DND-41 (cell line): ENCODE measurements at regions not wholly inside any gene's neighbourhood (a gene's known extent, or its start where the extent isn't known, plus 50 kb on each side); places are given as distances from the start of the nearest gene placed in this dataset.

ENCODE experiments used
- ATAC-seq: fragments of 200-7000 bp; cut with Tn5 transposase; 3 replicates; pipeline ENCODE4 v1.9.1; 2021; ENCODE audit warnings: low read depth; ENCODE audit not compliant: insufficient read depth
- DNase-seq: peaks from one replicate; pipeline ENCODE4 v3.0.0-alpha.2; 2020
- H2AFZ ChIP-seq: 2 replicates; pipeline ENCODE4 v1.6.0; 2012; ENCODE audit warnings: low read depth, low read length
- H3K27ac ChIP-seq: 2 replicates; pipeline ENCODE4 v1.5.1; 2012; ENCODE audit warnings: low read length, inconsistent platforms
- H3K27me3 ChIP-seq: fragments of 200-600 bp; sonication (generic); 2 replicates; pipeline ENCODE4 v1.6.0; 2012; ENCODE audit warnings: low read length, mild to moderate bottlenecking, inconsistent platforms; ENCODE audit not compliant: insufficient read depth, poor library complexity
- H3K36me3 ChIP-seq: 2 replicates; pipeline ENCODE4 v1.5.1; 2012; ENCODE audit warnings: low read length, inconsistent platforms; ENCODE audit not compliant: insufficient read depth
- H3K4me1 ChIP-seq: 2 replicates; pipeline ENCODE4 v1.5.1; 2012; ENCODE audit warnings: mild to moderate bottlenecking, low read length; ENCODE audit not compliant: insufficient read depth
- H3K4me2 ChIP-seq: 2 replicates; pipeline ENCODE4 v1.6.0; 2012; ENCODE audit warnings: mild to moderate bottlenecking, moderate library complexity, low read length, inconsistent platforms; ENCODE audit not compliant: insufficient read depth
- H3K4me3 ChIP-seq, 2 experiments: fragments of 200-600 bp in 1 of 2; shearing (Covaris generic) in 1 of 2; 2 replicates each; pipeline ENCODE4 v1.5.1; 2012 to 2016; ENCODE audit warnings: inconsistent platforms in 2 of 2, low read length in 2 of 2, mild to moderate bottlenecking in 2 of 2, low read depth in 1 of 2, moderate library complexity in 1 of 2
- H3K79me2 ChIP-seq: 2 replicates; pipeline ENCODE4 v1.6.0; 2012; ENCODE audit warnings: low read length, inconsistent platforms; ENCODE audit not compliant: insufficient read depth
- H3K9ac ChIP-seq: 2 replicates; pipeline ENCODE4 v1.6.0; 2012; ENCODE audit warnings: low read depth, mild to moderate bottlenecking, inconsistent platforms, low read length, moderate library complexity
- H3K9me3 ChIP-seq: 2 replicates; pipeline ENCODE4 v1.5.1; 2012; ENCODE audit warnings: low read length, moderate library complexity, mild to moderate bottlenecking, inconsistent platforms; ENCODE audit not compliant: insufficient read depth, severe bottlenecking
- H4K20me1 ChIP-seq: 2 replicates; pipeline ENCODE4 v1.6.0; 2012; ENCODE audit warnings: low read length; ENCODE audit not compliant: insufficient read depth
- EZH2 ChIP-seq: IDR thresholded peaks from 3 replicates; pipeline ENCODE4 v1.6.1; 2012; ENCODE audit warnings: borderline replicate concordance, low read depth, mild to moderate bottlenecking, moderate library complexity, low read length, inconsistent platforms; ENCODE audit not compliant: severe bottlenecking
- TF ChIP-seq, protein P1 (sequence below): IDR thresholded peaks from 2 replicates; pipeline ENCODE4 v1.5.1; 2012; ENCODE audit warnings: borderline replicate concordance, low read length, moderate library complexity, mild to moderate bottlenecking; ENCODE audit not compliant: poor library complexity, severe bottlenecking; ENCODE audit errors: extremely low read depth

DNA sequence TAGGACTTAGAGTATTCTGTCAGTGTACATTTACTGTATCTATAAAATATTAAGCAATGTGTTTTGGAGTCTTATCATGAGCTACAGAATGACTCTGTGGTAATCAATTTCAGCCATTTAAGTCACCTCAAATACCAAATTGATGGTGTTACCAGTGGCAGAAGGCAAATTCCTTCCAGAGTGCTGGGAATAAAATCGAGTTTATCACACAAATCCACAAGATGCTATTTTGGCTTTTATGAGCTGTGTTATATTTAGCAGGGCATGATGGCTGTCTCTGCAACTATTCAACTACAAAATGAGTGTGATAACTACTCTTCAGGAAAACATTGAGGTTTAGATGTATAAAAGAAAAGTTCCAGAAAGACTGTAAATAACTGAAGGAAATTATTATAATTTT, 78.2 kb downstream of the AREG start:
- DNase-seq, result no peak
- Histone ChIP-seq H3K4me3 (no peak overlapping the region), H3K9me3 (no peaks in the 10 kb centered on the region), H2AFZ (no peak overlapping the region), H3K4me2 (no peak overlapping the region), H3K27me3 (no peaks in the 10 kb centered on the region), H3K4me1 (no peaks in the 10 kb centered on the region), H3K27ac (no peak overlapping the region), H3K36me3 (no peaks in the 10 kb centered on the region), H4K20me1 (no peaks in the 10 kb centered on the region), H3K9ac (no peak overlapping the region), H3K79me2 (no peaks in the 10 kb centered on the region)
- no peak for ATAC-seq
- no peak for TF ChIP-seq EZH2
- TF ChIP-seq, protein P1, sequence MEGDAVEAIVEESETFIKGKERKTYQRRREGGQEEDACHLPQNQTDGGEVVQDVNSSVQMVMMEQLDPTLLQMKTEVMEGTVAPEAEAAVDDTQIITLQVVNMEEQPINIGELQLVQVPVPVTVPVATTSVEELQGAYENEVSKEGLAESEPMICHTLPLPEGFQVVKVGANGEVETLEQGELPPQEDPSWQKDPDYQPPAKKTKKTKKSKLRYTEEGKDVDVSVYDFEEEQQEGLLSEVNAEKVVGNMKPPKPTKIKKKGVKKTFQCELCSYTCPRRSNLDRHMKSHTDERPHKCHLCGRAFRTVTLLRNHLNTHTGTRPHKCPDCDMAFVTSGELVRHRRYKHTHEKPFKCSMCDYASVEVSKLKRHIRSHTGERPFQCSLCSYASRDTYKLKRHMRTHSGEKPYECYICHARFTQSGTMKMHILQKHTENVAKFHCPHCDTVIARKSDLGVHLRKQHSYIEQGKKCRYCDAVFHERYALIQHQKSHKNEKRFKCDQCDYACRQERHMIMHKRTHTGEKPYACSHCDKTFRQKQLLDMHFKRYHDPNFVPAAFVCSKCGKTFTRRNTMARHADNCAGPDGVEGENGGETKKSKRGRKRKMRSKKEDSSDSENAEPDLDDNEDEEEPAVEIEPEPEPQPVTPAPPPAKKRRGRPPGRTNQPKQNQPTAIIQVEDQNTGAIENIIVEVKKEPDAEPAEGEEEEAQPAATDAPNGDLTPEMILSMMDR, result no peak

DNA sequence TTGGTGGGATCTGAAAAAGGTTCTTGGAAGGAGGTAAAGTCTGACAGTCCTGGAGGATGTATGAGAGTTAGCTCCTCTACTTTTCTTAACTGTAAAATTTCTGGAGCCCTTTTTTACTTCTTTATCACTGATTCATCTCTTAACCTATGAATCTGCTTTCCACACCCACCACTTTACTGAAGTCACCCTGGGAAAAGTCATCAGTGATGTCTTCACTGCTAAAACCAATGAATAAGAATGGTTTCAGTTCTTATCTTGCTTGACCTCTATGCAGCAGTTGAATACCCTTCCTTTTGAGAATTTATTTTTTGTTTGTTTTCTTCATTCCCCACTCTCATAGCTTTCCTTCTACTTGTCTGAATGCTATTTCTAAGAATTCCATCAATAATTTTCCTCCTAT, 80.0 kb downstream of the AREG start:
- Histone ChIP-seq H3K4me1 (no peaks in the 10 kb centered on the region), H3K9me3 (no peaks in the 10 kb centered on the region), H2AFZ (no peak overlapping the region), H3K27ac (no peak overlapping the region), H3K9ac (no peak overlapping the region), H3K79me2 (no peaks in the 10 kb centered on the region), H3K4me3 (no peak overlapping the region), H3K4me2 (no peak overlapping the region), H3K36me3 (no peaks in the 10 kb centered on the region), H3K27me3 (peaks cover 2% of the 10 kb centered on the region), H4K20me1 (no peaks in the 10 kb centered on the region)
- ATAC-seq (no peak), DNase-seq (no peak)
- no peak for TF ChIP-seq EZH2
- TF ChIP-seq, protein P1, result no peak

GRCh38 chr4:74527049-74527448, 82.1 kb downstream of the AREG start:
- no peak overlapping the region for H3K9ac ChIP-seq
- H3K4me3 ChIP-seq, result no peak overlapping the region
- H3K27ac ChIP-seq, result no peak overlapping the region
- H3K4me2 ChIP-seq, result no peak overlapping the region
- H4K20me1 ChIP-seq, result no peaks in the 10 kb centered on the region
- H3K79me2 ChIP-seq, result no peaks in the 10 kb centered on the region
- no peaks in the 10 kb centered on the region for H3K36me3 ChIP-seq
- no peak for DNase-seq
- peaks cover 2% of the 10 kb centered on the region for H3K27me3 ChIP-seq
- TF ChIP-seq EZH2, result no peak
- TF ChIP-seq, protein P1, result no peak
- H3K9me3 ChIP-seq, result no peaks in the 10 kb centered on the region
- H2AFZ ChIP-seq, result no peak overlapping the region
- ATAC-seq, result no peak
- H3K4me1 ChIP-seq, result no peaks in the 10 kb centered on the region

- Histone ChIP-seq H3K4me2 (no peak overlapping the region), H3K9ac (no peak overlapping the region), H3K4me1 (no peaks in the 10 kb centered on the region), H2AFZ (no peak overlapping the region), H3K27me3 (peaks cover 2% of the 10 kb centered on the region), H3K36me3 (no peaks in the 10 kb centered on the region), H4K20me1 (no peaks in the 10 kb centered on the region), H3K9me3 (no peaks in the 10 kb centered on the region), H3K27ac (no peak overlapping the region), H3K4me3 (no peak overlapping the region), H3K79me2 (no peaks in the 10 kb centered on the region)
- TF ChIP-seq EZH2, result no peak
- TF ChIP-seq, protein P1, result no peak
- no peak for DNase-seq
- no peak for ATAC-seq
Measured at GRCh38 chr4:74528178-74528577, 83.2 kb downstream of the AREG start.
